Thoracic aorta (tissue), 2 donors: ENCODE measurements at regions not wholly inside any gene's neighbourhood (a gene's known extent, or its start where the extent isn't known, plus 50 kb on each side); places are given as distances from the start of the nearest gene placed in this dataset.

Experiments used
- ATAC-seq: fragments of 150-250 bp; one replicate; pipeline ENCODE4 v1.8.0; 2017; ENCODE audit warnings: low read depth; ENCODE audit not compliant: insufficient number of reproducible peaks, low FRiP score
- DNase-seq: peaks from one replicate; pipeline ENCODE4 v3.0.0-alpha.2; 2020; ENCODE audit warnings: low spot score
- H3K27ac ChIP-seq, 2 donors: fragments of 200-600 bp; sonication (generic); 1 replicate in 1 of 2; 2 replicates in 1 of 2; pipeline ENCODE4 v1.5.1; 2016; ENCODE audit warnings: mild to moderate bottlenecking in 2 of 2, moderate library complexity in 2 of 2
- H3K27me3 ChIP-seq: fragments of 200-600 bp; sonication (generic); replicated peaks from 2 replicates; pipeline ENCODE4 v1.6.0; 2016; ENCODE audit warnings: mild to moderate bottlenecking; ENCODE audit not compliant: insufficient read depth
- H3K36me3 ChIP-seq: fragments of 200-600 bp; sonication (generic); one replicate; pipeline ENCODE4 v1.5.1; 2016
- H3K4me1 ChIP-seq, 2 donors: fragments of 200-600 bp; sonication (generic); 1 replicate in 1 of 2; 2 replicates in 1 of 2; pipeline versions ENCODE4 v1.5.1 to v1.6.0; 2016; ENCODE audit warnings: low read depth in 2 of 2, mild to moderate bottlenecking in 1 of 2; ENCODE audit not compliant: control insufficient read depth in 1 of 2
- H3K4me3 ChIP-seq: fragments of 200-600 bp; sonication (generic); 2 replicates; pipeline ENCODE4 v1.5.1; 2016; ENCODE audit warnings: mild to moderate bottlenecking
- H3K9me3 ChIP-seq: fragments of 200-600 bp; sonication (generic); 2 replicates; pipeline ENCODE4 v1.5.1; 2016
- CTCF ChIP-seq: fragments of 200-600 bp; sonication (generic); IDR thresholded peaks from one replicate; pipeline ENCODE4 v1.5.1; 2019; ENCODE audit warnings: antibody characterized with exemption

- Histone ChIP-seq H3K36me3 (no peaks in the 10 kb centered on the region), H3K4me1 (no peaks in the 10 kb centered on the region), H3K27me3 (no peaks in the 10 kb centered on the region), H3K9me3 (no peaks in the 10 kb centered on the region), H3K4me3 (no peak overlapping the region), H3K27ac (no peak overlapping the region)
- ATAC-seq, result no peak
- no peak for DNase-seq
- no peak for TF ChIP-seq CTCF
Observed at GRCh38 chr4:62970846-62971245, 1438.4 kb downstream of the TECRL start.

- no peak overlapping the region for H3K27ac ChIP-seq
- ATAC-seq (no peak), DNase-seq (no peak)
- H3K4me3 ChIP-seq, result no peak overlapping the region
- no peaks in the 10 kb centered on the region for H3K36me3 ChIP-seq
- H3K9me3 ChIP-seq, result no peaks in the 10 kb centered on the region
- no peaks in the 10 kb centered on the region for H3K4me1 ChIP-seq
- TF ChIP-seq CTCF, result no peak
- no peaks in the 10 kb centered on the region for H3K27me3 ChIP-seq
Observed at GRCh38 chr4:62960415-62960814, 1448.8 kb downstream of the TECRL start.

- no peak overlapping the region for H3K4me3 ChIP-seq
- no peaks in the 10 kb centered on the region for H3K27me3 ChIP-seq
- no peaks in the 10 kb centered on the region for H3K9me3 ChIP-seq
- H3K36me3 ChIP-seq, result no peaks in the 10 kb centered on the region
- ATAC-seq (no peak), DNase-seq (no peak)
- H3K4me1 ChIP-seq, result no peaks in the 10 kb centered on the region
- no peak for TF ChIP-seq CTCF
- no peak overlapping the region for H3K27ac ChIP-seq
Observed at GRCh38 chr4:62953752-62954151, 1455.5 kb downstream of the TECRL start.

- Histone ChIP-seq H3K4me1 (no peaks in the 10 kb centered on the region), H3K27me3 (no peaks in the 10 kb centered on the region), H3K4me3 (no peak overlapping the region), H3K36me3 (no peaks in the 10 kb centered on the region), H3K9me3 (no peaks in the 10 kb centered on the region), H3K27ac (no peak overlapping the region)
- no peak for ATAC-seq
- no peak for TF ChIP-seq CTCF
- DNase-seq, result no peak
Observed at GRCh38 chr4:62952366-62952765, 1456.9 kb downstream of the TECRL start.

GRCh38 chr4:62948108-62948507 lies 1461.1 kb downstream of the TECRL start:
- Histone ChIP-seq H3K36me3 (no peaks in the 10 kb centered on the region), H3K4me3 (no peak overlapping the region), H3K27me3 (no peaks in the 10 kb centered on the region), H3K27ac (no peak overlapping the region), H3K4me1 (no peaks in the 10 kb centered on the region), H3K9me3 (no peaks in the 10 kb centered on the region)
- no peak for DNase-seq
- no peak for TF ChIP-seq CTCF
- no peak for ATAC-seq
